Transverse colon (tissue), 3 donors: ENCODE measurements at regions not wholly inside any gene's neighbourhood (a gene's known extent, or its start where the extent isn't known, plus 50 kb on each side); places are given as distances from the start of the nearest gene placed in this dataset.
"Not testable (repeated sequence)": the region's sequence is repeated elsewhere in the genome, so short reads cannot be mapped to it uniquely, and the experiment has no call there.

Experiments
- CTCF ChIP-seq, 5 experiments: fragments of 200-600 bp in 3 of 5; fragments of 450-650 bp in 2 of 5; sonication (generic) in 3 of 5; IDR thresholded peaks; 1 replicate in 2 of 5; 2 replicates in 3 of 5; pipeline ENCODE4 v1.5.1; 2016 to 2017; ENCODE audit warnings: antibody characterized with exemption in 5 of 5, inconsistent platforms in 3 of 5, mild to moderate bottlenecking in 2 of 5, moderate library complexity in 1 of 5
- POLR2A ChIP-seq: fragments of 450-650 bp; IDR thresholded peaks from one replicate; pipeline ENCODE4 v1.6.1; 2016; ENCODE audit warnings: antibody characterized with exemption, mild to moderate bottlenecking, moderate library complexity

DNA sequence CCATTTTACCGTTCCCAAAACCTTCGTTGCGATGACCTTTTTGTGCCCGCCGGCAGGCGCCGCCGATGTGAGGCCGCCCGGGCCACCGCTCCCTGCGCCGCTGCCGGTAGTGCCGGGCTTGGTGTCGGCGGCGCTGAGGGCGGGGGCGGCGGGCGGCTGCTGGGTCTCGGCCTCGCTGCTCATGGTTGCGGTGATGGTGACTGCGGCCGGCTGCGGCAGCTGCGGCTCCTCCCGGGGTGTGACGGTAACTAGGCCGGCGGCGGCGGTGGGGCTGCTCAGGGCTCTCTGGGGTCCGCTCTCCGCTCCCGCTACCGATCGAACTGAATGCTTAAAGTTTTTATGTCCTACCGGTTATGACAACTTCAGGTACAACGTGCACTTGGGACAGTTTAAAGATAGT, 472.6 kb upstream of the CCDC196 start:
- TF ChIP-seq POLR2A; CTCF (IDR thresholded peaks at IDR 0.05): not testable (repeated sequence)
